Keratinocyte (primary cell): ENCODE measurements at regions not wholly inside any gene's neighbourhood (a gene's known extent, or its start where the extent isn't known, plus 50 kb on each side); places are given as distances from the start of the nearest gene placed in this dataset.
"Not testable (repeated sequence)": the region's sequence is repeated elsewhere in the genome, so short reads cannot be mapped to it uniquely, and the experiment has no call there.

Source experiments
- CTCF ChIP-seq, 3 experiments: IDR thresholded peaks in 1 of 3; conservative IDR thresholded peaks in 1 of 3; optimal IDR thresholded peaks in 1 of 3; 2 replicates in 2 of 3; 3 replicates in 1 of 3; pipeline versions ENCODE3 to v1.5.1; 2011; ENCODE audit warnings: low read length in 3 of 3, mild to moderate bottlenecking in 3 of 3, moderate library complexity in 2 of 3, control low read depth in 1 of 3, inconsistent platforms in 1 of 3; ENCODE audit not compliant: insufficient read depth in 2 of 3; ENCODE audit errors: extremely low read depth in 1 of 3
- EZH2 ChIP-seq: IDR thresholded peaks from one replicate; pipeline ENCODE4 v1.6.1; 2012; ENCODE audit warnings: inconsistent platforms, mild to moderate bottlenecking, low read length, moderate library complexity

- not testable (repeated sequence) for TF ChIP-seq CTCF (optimal IDR thresholded peaks at IDR 0.05 in 1 of 3, IDR thresholded peaks at IDR 0.05 in 1 of 3, conservative IDR thresholded peaks at IDR 0.05 in 1 of 3; ENCODE audit: extremely low read depth in 1 of 3, insufficient read depth in 2 of 3, low read length in 3 of 3); EZH2
Observed at GRCh38 chr10:64906311-64906710, 1385.1 kb downstream of the REEP3 start.
